GM08714 (cell line): ENCODE measurements at regions not wholly inside any gene's neighbourhood (a gene's known extent, or its start where the extent isn't known, plus 50 kb on each side); places are given as distances from the start of the nearest gene placed in this dataset.

Experiments
- H3K4me3 ChIP-seq: fragments of 200-500 bp; sonication (Bioruptor generic); 2 replicates; pipeline ENCODE4 v1.5.1; 2014; ENCODE audit warnings: mild to moderate bottlenecking, low read length, inconsistent platforms
- ZNF274 ChIP-seq: IDR thresholded peaks from 2 replicates; pipeline ENCODE4 v1.6.1; 2012; ENCODE audit warnings: mild to moderate bottlenecking, low read depth, low read length

DNA sequence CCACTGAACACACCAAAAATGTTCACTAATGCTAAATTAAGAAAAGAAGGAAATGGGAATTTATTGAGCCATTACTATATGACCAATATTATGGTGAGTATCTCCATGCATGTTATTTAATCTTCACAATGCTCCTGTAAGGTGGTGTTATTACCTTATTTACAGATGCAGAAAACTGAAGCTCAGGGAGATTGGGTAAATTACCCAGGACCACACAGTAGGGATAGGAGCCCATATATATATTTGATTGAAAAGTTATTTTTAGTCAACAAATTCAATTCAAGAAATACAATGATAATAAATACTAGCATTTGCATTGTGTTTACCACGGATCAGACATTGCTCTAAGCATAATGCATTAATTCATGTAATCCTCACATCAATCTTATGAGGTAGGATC lies 202.2 kb upstream of the FBXO11 start:
- no peak for TF ChIP-seq ZNF274
- no peak overlapping the region for H3K4me3 ChIP-seq

DNA sequence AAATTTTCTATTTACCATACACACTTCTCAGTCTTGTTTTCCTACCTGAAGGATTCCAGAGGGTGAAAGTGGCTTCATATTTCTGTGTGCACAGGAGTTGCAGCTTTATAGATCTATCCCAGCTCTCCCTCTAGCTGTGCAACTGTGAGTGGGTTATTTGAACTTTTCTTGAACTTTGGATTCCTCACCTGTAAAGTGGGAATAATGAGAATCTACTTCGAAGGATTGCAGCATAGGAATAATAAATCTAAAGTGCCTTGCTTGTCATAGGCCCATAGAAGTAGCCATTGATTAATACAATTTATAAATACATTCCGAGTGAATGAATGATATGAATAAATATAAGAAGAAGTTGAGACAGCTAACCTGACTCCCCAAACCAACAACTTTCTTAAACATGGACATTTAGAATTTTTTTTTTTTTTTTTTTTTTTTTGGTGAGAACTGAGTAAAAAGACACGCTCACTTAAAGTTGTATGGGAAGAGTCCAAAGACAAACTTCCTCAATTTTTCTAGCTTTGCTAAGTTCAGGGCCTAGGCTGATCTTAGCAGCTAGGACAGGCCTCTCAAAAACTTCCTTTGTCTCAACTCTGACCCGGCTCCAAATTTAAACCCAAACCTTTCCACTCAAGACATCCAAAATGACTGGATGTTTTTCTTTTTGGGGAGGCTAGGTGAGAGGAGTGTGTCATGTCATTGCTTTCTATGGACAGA lies 203.3 kb upstream of the FBXO11 start:
- no peak for TF ChIP-seq ZNF274
- no peak overlapping the region for H3K4me3 ChIP-seq

DNA sequence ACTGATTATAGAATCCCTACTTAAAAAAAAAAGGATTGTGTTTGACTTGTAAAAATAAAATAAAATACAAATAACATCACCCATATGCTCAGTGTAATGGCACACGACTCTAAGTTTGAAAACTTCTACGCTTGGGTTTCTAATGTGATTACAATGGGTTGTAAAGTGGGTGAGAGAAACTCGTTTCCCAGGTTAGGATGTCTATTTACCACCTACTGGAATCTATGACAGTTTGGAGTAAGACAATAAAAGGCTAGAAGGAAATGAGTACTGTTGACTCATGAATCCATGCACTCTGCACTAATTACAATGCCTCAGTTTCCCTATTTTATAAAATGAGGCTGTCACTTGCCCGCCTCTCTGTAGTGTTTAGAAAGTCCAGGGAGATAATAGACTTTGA lies 204.0 kb upstream of the FOXN2 start:
- TF ChIP-seq ZNF274: no peak
- no peak overlapping the region for H3K4me3 ChIP-seq

DNA sequence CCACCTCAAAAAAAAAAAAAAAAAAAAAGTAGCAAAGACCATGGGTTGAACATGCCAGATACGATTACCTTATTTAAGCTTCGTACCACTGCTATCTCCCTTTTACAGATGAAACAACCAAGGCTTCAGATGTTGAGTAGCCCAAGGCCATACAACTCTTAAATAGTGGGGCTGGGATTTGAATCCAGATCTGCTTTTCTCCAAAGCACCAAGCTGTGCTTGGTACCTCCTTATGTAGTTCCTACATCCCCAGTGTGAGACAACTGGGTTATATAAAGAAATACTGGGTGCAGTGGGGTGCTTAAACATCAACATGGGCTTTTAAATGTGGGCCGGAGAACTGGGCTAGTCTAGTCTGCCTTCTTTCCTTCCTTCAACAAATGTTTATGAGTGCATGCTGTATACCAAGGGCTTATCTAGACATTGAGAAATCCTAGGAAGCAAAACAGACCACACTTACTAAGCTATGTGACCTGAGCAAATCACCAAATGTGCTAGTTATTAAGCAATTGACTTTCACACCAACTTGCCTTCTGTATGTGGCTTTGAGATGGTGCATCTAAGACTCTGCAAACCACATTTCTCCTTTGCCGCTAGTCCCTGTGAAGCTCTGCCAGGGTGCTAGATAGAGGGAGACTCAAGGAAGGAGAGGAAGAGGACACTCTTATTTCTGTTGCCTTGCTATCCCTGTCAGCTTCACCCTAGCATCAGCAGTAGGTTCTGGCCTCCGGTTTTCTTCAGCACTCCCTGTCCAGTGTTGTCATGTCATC lies 201.4 kb upstream of the FOXN2 start:
- TF ChIP-seq ZNF274: no peak
- no peak overlapping the region for H3K4me3 ChIP-seq

DNA sequence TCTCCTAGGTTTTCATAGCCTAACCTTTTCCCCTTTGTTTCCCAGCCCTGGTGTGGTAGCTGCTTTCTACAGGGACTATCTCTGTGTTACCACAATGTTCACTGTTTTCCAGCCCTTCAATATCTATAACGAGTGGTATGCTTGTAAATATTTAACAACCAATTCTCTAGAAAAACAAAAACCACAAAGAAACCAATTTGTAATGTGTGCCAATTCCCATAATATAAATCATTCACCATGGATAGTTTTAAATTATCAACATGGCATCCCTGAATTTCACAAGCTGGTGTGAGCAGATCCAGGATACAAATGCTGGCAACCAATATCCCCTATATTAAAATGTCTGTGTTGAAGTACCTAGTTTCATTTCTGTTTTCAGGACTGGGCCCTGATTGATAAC lies 200.7 kb upstream of the FOXN2 start:
- TF ChIP-seq ZNF274: no peak
- H3K4me3 ChIP-seq: no peak overlapping the region

DNA sequence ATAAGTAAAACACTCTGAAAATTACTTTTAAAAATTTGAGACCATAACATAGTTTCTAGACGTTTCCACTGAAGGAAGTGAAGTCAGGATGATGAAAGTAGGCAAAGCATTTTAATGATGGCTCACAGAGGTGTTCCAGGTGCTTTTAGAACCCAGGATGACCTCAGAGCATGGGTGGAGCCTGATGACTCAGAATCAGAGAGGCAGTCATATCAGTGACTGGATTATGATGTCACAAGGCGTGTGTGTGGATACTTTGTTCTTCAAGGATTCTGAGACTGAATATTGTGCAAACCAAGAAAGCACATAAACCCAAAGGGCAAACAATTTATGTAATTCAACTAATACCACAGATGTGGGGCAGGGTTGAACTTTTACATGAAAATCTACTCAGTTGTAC lies 200.2 kb upstream of the FOXN2 start:
- no peak overlapping the region for H3K4me3 ChIP-seq
- TF ChIP-seq ZNF274: no peak

DNA sequence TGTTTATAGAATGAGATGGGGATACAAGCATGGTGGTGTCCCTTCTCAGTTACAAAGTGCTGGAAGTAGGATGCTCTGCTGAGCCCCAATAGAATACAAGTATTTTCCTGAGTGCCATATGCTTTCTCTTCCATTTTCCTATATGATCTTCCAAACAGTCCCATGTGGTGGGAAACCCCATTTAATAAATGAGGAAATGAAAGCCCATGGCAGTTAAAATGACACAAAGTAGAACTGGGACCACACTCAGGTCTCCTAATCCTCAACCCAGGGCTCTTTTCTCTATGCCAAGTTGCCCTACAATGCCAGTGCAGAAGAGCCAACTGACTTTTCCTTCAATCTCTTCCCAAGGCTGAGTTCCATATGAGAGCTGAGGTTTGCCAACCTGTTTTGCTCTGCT lies 198.0 kb upstream of the FOXN2 start:
- no peak for TF ChIP-seq ZNF274
- H3K4me3 ChIP-seq: no peak overlapping the region

DNA sequence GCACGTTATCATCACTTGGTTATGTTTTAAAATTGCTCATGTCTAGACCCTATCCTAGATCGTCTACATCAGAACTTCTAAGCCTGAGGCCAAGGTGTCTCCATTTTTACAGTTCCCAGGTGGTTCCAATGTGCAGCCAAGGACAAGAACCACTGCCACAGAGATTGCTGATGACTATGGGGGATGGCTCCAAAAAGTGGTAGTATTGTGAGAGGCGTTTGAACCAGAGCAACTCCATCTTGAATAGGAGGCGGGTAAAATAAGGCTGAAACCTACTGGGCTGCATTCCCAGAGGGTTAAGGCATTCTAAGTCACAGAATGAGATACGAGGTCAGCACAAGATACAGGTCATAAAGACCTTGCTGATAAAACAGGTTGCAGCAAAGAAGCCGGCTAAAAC lies 195.6 kb upstream of the FOXN2 start:
- H3K4me3 ChIP-seq: no peak overlapping the region
- TF ChIP-seq ZNF274: no peak

DNA sequence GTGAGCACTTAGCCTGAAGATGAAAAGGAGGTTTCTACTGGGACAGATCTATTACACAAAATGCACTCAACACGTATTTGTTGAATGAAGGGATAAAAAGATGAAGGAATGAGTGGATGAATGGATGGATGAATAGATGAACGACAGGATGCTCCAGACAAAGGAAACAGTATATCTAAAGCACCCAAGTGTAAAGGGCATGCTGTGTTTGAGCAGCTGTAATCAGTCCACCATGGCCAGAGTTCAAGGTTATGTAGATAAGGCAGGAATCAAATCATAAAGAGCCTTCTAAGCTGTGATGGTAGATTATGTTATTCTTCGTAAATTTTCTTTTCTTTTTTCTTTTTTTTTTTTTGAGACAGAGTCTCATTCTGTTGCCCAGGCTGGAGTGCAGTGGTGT lies 194.4 kb upstream of the FOXN2 start:
- TF ChIP-seq ZNF274: no peak
- no peak overlapping the region for H3K4me3 ChIP-seq

DNA sequence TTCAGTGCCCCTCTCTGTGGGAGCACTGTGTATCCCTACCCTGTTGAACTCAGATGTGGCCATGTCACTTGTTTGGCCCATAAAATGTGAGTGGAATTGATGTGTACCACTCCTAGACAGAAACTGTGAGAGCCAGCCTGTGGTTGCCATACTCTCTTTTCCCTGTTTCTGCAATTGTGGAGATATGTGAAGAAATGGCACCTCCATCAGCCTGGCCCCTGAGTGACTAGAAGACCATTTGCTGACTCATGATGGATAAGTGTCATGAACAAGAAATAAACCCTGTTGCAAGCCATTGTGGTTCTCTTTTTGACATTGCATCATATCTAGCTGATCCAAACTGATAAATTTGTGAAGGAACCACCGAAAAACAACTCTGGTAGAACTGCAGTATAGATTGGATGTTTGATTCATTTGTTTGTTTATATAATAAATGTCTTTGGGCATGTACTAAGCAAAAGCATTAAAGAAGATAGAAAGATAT lies 193.7 kb upstream of the FOXN2 start:
- TF ChIP-seq ZNF274: no peak
- H3K4me3 ChIP-seq: no peak overlapping the region

DNA sequence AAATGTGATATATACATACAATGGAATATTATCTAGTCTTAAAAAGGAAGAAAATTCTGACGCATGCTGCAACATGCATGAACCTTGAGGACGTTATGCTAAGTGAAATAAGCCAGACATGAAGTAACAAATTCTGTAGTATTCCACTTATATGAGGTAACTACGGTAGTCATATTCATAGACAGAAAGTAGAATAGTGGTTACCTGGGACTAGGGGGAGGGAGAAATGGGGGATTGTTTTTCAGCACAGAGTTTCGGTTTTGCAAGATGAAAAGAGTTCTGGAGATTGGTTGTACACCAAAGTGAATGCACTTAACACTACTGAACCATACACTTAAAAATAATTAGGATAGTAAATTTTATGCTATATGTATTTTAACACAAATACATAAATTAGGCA lies 192.3 kb upstream of the FOXN2 start:
- no peak overlapping the region for H3K4me3 ChIP-seq
- TF ChIP-seq ZNF274: no peak

DNA sequence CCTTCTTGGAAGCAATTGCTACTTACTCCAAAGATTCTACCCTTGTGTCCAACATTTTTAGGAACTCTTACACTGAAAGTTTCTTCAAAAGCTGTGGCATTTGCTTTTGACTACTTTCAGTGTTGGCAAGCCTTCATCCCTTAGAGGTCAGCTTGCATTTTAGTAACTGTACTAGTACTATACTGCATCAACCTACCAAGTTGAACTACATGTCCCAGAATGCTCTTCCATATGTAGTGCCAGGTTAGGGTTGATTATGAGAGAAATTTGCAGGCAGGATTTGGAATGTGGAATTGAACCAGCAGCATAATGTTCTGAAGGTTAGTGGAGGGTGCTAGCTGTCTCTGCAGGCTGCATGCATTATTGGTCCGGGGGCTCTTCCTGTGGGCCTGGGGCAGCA lies 189.9 kb upstream of the FOXN2 start:
- no peak overlapping the region for H3K4me3 ChIP-seq
- no peak for TF ChIP-seq ZNF274

DNA sequence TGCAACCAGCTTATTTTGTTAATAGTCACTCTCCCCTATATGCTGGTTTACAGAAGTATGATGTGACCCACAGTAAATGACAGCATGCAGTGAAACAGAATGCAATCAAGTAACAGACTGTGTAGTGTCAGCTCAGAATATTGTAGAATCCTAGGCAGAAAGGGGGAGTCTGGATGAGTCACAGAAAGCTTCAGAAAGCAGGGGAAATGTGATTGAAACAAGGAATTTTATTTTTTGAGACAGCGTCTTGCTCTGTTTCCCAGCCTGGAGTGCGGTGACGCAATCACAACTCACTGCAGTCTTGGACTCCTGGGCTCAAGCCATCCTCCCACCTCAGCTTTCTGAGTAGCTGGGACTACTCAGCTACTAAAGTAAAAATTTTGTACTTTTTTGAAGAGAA lies 188.3 kb upstream of the FOXN2 start:
- no peak overlapping the region for H3K4me3 ChIP-seq
- no peak for TF ChIP-seq ZNF274

DNA sequence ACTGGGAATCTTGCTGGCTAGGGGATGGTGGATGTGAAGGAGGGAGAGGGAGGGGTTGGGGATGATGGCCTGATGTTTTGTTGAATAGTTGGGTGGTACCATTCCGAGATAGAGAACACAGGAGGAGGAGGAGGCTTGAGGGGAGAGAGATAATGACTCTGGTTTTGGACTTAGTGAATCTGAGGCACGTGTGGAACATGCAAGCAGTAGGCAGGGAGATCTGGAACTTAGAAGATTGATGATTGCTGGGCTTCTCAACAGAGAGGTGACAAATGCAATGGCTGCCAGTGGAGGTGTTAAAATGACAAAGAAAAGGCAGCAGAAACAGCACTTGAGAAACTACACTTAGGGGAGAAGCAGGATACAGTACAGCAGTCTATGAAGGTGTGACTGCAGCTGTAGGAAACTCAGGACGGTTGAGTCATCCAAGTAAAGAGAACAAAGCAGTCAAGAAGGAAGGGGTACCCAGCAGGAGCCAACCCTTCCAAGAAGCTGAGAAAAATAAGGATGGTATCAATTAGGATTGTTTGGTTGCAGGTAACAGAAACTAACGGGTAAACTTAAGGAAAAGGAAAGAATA lies 186.8 kb upstream of the FOXN2 start:
- no peak overlapping the region for H3K4me3 ChIP-seq
- no peak for TF ChIP-seq ZNF274
